ENCODE measurements at regions not wholly inside any gene's neighbourhood (a gene's known extent, or its start where the extent isn't known, plus 50 kb on each side); places are given as distances from the start of the nearest gene placed in this dataset.

- DNase-seq (ENCODE audit: low spot score) = no peak
Measured at GRCh38 chr4:145427991-145428390, 53.7 kb upstream of the SMAD1 start.

- no peak for DNase-seq (ENCODE audit: low spot score)
Measured at GRCh38 chr4:145427221-145427620, 54.4 kb upstream of the SMAD1 start.

- no peak for DNase-seq (ENCODE audit: low spot score)
Measured at GRCh38 chr4:145423017-145423708, 58.5 kb upstream of the SMAD1 start.

GRCh38 chr4:145420595-145421214 lies 60.9 kb upstream of the SMAD1 start:
- DNase-seq (ENCODE audit: low spot score) = no peak

- no peak for DNase-seq (ENCODE audit: low spot score)
Measured at GRCh38 chr4:145418739-145419138, 62.9 kb upstream of the SMAD1 start.

GRCh38 chr4:145417348-145418130 lies 64.1 kb upstream of the SMAD1 start:
- no peak for DNase-seq (ENCODE audit: low spot score)

GRCh38 chr4:145414841-145415240 lies 66.8 kb upstream of the SMAD1 start:
- no peak for DNase-seq (ENCODE audit: low spot score)

- DNase-seq (ENCODE audit: low spot score) = no peak
Measured at GRCh38 chr4:145414226-145414625, 67.4 kb upstream of the SMAD1 start.

- no peak for DNase-seq (ENCODE audit: low spot score)
Measured at GRCh38 chr4:145406970-145407369, 74.7 kb upstream of the SMAD1 start.

GRCh38 chr4:145404761-145405160 lies 76.9 kb upstream of the SMAD1 start:
- no peak for DNase-seq (ENCODE audit: low spot score)

- no peak for DNase-seq (ENCODE audit: low spot score)
Measured at GRCh38 chr4:145396581-145396980, 85.1 kb upstream of the SMAD1 start.

GRCh38 chr4:145390571-145390970 lies 91.1 kb upstream of the SMAD1 start:
- DNase-seq (ENCODE audit: low spot score) = no peak

GRCh38 chr4:145389550-145389949 lies 92.1 kb upstream of the SMAD1 start:
- DNase-seq (ENCODE audit: low spot score) = no peak

GRCh38 chr4:145388043-145388442 lies 93.6 kb upstream of the SMAD1 start:
- DNase-seq (ENCODE audit: low spot score) = no peak

- DNase-seq (ENCODE audit: low spot score) = no peak
Measured at GRCh38 chr4:145387079-145387478, 94.6 kb upstream of the SMAD1 start.

- no peak for DNase-seq (ENCODE audit: low spot score)
Measured at GRCh38 chr4:145381163-145381562, 100.5 kb upstream of the SMAD1 start.

GRCh38 chr4:145380123-145380522 lies 101.5 kb upstream of the SMAD1 start:
- no peak for DNase-seq (ENCODE audit: low spot score)

- no peak for DNase-seq (ENCODE audit: low spot score)
Measured at GRCh38 chr4:145375416-145375815, 106.2 kb upstream of the SMAD1 start.

- DNase-seq (ENCODE audit: low spot score) = no peak
Measured at GRCh38 chr4:145352438-145353145, 129.1 kb upstream of the SMAD1 start.

GRCh38 chr4:145351922-145352321 lies 129.7 kb upstream of the SMAD1 start:
- DNase-seq (ENCODE audit: low spot score) = no peak

GRCh38 chr4:145351162-145351561 lies 130.5 kb upstream of the SMAD1 start:
- no peak for DNase-seq (ENCODE audit: low spot score)

- no peak for DNase-seq (ENCODE audit: low spot score)
Measured at GRCh38 chr4:145348291-145348690, 133.4 kb upstream of the SMAD1 start.

GRCh38 chr4:145347684-145348083 lies 134.0 kb upstream of the SMAD1 start:
- no peak for DNase-seq (ENCODE audit: low spot score)

All from AG20443 (cell line).